GM18520 (cell line): ENCODE measurements at regions not wholly inside any gene's neighbourhood (a gene's known extent, or its start where the extent isn't known, plus 50 kb on each side); places are given as distances from the start of the nearest gene placed in this dataset.

Experiments used
- ATAC-seq: cut with Tn5 transposase; IDR thresholded peaks from one replicate; pipeline ENCODE4 v1.9.1; 2021; ENCODE audit not compliant: unreplicated experiment

DNA sequence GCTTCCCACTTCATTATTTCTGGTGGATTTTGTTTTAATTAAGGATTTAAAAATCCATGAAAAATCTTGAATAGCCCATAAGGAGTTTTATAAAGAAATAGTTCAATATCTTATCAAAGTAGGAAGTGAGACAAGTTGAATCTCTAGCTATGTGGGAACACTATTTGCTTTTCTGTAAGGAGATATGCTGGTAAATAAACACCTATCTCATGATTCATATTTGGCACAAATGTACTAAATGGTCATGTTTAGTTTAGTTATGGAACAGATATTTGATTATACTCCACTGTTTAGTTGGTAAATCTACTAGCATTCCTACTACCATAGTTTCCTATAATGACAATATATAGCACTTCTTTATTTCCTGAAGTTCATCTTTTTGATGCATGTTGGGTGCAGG is 239.9 kb upstream of the CEP162 start:
- ATAC-seq: no peak

DNA sequence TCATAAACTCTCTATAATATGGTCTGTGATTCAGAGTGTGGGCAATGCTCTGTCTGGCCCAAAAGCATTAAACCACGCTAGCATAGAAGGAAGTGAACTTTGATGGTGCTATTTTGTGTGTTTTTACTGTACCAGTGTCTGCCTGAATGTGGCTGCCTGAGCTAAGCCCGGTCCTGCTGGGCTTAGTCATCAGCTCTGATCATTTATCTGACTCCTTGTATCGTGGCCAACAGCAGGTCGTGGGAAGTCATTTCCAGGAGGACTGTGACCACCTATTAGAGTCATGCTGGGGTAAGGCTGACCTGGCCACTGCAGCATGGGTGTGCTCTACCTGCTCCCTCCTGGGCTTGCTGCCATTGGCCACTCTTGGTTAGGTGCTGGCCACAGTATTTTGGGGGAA is 239.1 kb upstream of the CEP162 start:
- no peak for ATAC-seq

DNA sequence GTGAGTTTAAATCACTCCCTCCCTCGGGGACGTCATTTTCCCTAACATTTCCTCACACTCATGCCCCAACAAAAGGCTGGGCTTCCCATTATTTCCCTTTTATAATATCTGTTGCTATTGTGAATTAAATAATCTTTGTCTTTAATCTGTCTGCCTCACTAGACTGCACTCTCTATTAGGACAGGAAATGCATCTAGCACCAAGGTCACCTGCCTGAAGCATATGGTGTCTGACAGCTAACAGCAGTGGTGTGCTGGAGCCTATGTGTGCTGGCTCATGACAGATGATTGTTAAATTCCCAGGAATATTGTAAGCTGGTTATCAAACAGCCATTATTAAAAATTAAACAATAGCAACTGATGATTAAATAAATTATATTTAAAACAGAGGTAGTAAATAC is 237.0 kb upstream of the CEP162 start:
- no peak for ATAC-seq

DNA sequence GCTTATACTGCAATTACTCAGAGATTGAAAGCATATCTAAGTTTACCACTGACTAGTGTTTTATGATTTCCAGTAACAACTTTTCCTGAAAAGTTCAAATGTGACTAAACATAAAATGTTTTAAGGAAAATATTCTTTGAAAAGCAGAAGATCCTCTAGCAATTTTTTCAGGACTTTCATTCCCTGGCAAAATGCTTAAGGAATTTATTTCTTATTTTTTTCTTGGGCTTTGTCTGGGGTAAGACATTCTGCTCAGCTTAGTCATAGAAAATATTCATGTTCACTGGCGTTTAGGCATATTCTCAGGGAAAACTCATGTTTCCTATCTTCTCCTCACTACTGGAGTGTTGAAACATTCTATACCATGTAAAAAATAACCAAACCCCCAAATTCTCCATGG is 235.3 kb upstream of the CEP162 start:
- ATAC-seq: no peak

DNA sequence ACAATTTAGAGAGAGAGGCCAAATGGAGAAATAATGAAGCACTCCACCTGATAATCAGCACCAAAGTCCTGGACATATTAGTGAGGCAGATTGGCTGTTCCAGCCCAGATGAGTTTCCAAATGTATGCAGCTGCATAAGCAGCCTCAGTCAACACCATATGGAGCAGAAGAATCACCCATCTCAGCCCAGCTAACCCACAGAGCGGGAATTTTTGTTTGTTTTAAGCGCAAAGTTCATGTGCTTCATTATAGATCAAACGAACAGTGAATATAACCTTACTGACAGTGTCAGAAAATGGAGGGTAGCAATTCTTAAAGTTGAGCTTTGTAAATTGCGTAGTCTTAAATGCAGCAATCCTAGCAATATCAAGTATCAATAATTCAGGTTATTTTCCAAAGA is 234.0 kb upstream of the CEP162 start:
- ATAC-seq: no peak

DNA sequence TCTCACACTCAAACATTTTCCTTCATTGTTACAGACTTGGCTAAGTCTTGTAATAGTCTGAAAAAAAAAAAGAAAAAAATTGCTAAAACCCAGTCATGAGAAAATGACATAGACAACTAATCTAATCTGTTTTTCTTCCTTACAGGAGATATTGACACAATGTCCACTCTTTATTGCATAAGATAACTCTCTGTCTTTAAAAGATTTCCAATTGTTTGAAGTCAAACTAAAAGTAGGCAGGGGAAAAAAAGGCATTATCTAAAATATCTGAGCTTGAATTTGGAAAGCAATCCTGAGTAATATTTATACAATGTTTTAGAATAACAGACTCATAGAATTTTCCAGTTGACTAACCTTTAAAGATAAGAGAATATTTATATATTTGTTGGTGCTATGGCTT is 233.0 kb upstream of the CEP162 start:
- no peak for ATAC-seq

DNA sequence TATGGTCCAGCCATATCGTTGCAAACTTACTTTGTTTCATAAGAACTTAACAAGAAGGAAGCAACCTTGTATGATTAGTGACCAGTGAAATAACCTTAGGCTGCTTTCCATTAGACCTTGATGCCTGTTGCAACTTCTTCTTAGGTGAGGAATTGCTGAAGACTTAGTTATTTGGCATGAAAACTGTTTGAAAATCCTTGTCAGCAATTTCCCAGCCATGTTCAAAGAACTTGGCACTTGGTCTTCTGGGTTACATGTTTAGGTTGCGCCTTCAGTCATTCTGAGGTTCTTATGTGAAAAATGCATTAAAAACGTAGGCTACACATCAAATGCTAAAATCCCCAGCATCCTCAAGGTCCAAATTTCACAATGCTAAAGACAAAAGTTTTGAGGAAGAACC is 232.0 kb upstream of the CEP162 start:
- no peak for ATAC-seq

DNA sequence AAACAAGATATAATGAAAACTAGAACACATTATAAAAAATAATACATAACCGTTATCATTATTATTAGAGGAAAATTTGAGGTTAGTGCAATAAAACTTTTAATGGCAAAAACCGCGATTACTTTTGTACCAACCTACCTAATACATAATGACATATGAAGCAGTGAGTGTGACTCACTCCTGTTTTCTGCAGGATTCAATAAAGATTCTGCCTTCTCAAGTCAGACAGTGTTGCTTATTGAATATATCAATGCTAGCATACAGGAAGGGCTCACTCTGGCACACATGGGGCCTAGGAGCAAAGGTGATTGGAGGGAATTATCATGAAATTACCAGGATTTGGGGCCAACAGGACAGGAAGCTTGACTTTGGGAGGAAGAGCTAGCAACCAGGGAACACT is 230.8 kb upstream of the CEP162 start:
- no peak for ATAC-seq

DNA sequence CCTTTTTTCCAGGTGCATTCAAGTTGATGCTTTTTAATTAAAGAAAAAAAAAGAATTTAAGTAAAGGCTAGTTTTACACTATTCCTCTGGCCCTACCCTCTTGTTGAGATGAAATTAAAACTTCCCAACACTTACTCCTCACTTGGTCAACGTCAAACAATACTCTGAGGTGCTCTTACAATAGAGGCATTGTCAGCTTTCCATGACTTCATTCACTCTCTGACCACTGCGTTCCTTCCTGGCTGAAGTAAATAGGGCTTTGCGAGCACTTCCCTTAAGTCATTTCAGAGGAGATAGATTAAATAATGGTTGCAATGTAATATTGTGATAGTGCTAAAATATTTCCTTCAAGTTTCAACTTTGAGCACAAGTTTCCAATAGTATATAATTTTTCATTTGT is 229.8 kb upstream of the CEP162 start:
- no peak for ATAC-seq

DNA sequence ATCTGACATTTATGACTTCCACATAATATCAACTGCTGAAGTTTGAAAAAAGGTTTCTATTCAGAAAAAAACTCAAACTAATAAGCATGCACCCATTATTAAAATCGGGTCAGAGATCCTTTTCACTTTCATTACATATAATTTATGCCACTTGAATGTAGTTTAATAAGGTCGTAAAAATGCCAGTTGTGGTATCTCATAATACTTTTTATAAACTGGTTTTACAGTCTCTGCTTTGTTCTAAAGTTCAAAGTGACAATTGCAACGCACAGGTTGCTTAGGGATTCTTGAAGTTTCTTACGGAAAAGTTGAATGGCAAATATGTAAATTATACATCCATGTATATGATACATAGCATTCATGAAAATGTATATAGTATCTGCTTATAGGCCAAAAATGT is 229.4 kb upstream of the CEP162 start:
- ATAC-seq: no peak

DNA sequence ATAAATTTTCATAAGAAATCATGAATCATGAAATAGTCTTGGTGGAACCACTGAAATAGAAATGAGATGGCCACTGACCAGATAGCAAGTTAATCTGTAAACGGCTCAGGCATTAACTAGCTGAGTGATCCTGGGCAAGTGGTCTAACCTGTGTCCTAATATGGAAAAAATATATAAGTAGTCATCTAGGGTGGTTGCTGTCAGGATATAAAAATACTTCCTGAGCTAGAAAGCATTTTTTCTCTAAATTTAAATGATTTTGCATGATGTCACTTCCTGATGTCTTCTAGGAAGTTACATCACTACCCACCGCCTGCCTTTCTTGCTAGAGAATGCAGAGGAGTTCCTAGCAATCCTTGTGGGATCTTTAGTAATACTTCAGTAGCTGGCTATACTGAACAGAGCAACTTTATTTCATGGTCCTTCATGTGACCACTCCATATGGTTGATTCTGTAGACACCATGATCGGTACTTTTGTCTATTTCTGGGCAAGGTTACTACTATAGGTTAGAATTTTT is 228.1 kb upstream of the CEP162 start:
- ATAC-seq: no peak

DNA sequence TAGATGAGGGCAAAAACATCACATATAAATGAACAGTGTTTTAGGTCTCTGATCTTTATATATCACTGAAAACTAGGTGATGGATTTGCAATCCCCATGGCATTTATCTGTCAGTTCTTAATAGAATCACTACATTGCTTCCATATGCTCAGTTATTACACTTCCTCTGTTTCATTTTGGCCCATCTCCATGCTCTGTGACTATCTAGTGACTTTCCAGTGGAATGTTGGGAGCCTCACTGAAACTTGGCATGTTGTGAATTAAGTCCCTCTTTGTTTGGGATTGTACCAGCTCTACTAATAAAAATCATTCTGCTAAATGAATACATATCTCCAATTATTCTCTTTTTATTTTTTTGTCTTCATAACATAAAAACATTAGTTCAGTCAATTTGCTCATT is 226.1 kb upstream of the CEP162 start:
- ATAC-seq: no peak

DNA sequence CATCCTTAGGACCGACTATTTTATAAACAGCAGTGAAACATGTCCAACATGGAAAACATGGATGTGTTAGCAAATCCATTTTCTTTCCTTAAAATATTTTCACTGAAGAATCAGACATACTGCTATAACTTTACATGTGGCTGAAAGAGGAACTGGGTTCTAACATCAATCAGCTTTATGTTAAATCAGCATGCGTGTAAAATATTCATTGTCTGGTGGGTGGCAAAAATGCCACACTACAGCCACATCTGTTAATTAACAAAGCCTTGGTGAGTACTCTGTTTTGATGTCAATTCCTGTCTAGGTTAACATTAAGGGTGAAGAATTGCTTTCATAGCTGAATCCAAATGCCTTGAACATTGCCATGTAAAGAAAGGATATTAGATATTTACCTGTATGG is 222.6 kb upstream of the CEP162 start:
- no peak for ATAC-seq

DNA sequence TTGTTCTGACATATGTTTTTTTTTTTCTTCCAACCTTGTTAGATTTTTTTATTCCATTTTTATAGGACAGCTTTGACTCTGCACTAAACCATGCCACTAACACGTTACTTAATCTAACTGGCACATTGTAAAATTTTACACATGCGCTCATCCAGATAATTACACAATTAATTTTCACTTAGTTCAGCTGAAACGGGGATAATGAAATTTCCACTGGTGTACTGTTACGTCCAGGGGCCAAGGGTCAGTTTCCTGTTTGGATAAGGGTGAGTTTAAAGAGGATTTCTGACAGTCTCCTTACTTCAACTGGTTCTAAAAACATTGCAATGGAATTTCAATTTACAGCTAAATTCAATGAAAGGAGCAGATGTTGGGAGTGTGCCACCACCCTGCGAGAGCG is 221.8 kb upstream of the CEP162 start:
- no peak for ATAC-seq

DNA sequence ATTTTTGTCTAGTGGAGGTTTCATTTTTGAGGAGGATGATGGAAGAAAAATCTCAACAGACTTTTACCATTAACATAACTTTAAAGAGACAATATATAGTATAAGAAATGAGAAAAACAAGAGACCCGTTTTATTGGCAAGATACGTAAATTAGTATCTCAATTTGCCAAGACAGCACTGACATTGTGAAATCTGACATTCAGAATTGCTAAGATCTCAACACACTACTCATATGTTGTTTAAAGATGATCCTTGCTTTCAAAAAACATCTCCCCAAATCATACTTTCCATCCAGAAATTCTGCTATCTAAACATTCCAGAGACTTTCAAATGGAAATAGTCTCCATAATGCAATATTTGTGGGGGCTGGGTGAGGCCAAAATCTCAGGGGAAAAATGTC is 220.9 kb upstream of the CEP162 start:
- no peak for ATAC-seq

DNA sequence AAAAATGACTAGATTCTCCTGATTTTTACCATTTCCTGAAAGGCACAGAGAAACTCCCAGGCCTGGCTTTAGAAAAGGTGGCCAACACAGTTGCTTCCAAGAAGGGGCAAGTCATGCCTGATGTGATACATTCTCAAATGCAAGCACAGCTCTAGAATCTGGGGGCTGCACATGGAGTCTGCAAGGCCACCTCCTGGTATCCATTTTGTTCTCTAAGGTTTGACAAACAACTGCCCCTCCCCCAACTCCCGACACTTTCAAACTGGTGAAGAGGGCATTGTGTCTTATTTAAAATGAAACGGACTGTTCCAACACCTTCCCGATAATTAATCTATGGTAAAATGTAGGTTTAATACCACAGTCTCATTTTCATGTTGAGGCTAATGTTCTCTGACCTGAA is 220.2 kb upstream of the CEP162 start:
- no peak for ATAC-seq

DNA sequence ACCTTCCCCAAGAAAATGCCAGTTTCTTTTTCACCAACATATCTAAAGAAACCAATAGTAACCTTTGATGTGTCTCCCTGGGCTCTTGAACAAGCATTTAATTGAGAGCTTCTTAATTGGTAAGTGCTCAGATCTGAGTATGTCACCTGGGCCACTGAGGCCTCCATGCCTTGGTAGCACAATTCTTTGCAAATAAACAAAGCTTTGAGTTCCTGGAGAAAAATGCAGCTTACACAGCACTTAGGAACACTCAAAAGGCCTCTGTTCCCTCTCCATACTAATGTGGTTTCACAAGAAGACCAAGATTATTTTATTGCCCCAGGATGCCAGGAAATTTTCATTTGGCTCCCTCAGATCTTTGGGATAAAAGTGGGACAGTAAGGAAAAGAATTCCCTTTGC is 217.6 kb upstream of the CEP162 start:
- no peak for ATAC-seq

DNA sequence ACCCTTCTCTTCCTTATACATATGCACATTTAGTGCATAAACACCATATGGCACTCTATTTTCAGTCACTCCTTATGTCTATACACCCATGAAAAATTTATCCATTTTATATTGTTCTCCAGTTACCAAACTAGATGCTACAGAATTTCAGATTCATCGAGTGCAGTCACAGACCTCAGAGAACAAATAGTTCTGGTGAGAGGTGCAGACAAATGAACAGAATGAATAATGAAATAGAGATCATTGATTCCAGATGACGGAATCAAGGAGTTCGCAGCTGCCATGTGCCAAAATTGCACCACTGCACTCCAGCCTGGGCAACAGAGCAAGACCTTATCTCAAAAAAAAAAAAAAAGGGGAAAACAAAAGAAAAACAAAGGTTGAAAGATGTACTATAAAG is 214.8 kb upstream of the CEP162 start:
- ATAC-seq: no peak

DNA sequence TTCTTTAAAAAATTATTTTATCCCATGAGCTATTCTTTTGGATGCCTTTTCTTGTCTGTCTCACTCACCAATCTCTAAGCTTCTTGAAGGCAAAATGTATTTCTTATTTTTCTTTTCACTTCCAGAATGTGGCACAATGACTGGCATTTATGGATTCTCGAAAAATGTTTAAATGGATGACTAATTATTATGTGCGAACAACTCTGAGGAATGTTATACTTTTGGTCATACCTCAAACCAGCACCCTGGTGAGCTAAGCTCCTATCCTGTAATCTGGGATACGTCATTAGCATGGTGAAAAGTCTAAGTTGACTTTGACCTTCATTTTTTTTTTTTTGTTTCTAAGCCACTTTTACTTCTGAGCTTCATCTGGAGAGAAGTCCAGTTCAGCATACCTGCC is 214.0 kb upstream of the CEP162 start:
- no peak for ATAC-seq

DNA sequence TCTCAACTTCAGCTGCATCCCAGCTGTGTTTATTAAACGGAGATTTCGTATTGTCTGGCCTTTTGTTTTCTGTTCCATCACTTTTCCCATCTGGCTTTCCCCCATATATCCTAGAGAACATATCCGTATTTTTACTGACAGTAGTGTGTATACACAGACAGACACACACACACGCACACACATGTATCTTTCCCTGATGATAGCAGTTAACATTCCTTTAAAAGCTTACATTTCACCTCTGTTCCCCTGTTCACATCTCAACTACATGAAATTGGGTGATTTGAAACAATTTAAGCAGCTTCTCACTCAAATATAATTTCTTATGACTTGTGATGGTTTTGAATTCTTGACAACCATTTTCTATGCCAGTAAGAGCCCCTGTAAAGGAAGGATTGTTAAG is 207.1 kb upstream of the CEP162 start:
- ATAC-seq: no peak

DNA sequence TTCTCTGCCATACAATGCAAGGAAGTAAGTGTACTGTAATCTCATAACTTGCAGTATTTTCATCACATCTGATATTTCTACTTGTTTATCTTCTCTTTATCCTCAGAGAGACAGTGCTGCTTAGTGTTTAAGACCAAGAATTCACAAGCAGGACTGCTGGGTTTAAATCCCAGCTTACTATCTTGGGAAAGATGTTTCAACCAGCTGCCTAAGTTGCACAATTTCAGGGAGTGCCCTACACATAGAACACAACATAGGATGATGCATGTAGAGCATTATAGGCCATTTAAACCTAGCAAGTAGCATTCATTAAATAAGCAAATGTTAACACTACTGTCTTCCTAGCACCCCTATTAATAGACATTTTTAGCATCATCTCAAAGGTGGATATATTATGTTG is 205.2 kb upstream of the CEP162 start:
- no peak for ATAC-seq

DNA sequence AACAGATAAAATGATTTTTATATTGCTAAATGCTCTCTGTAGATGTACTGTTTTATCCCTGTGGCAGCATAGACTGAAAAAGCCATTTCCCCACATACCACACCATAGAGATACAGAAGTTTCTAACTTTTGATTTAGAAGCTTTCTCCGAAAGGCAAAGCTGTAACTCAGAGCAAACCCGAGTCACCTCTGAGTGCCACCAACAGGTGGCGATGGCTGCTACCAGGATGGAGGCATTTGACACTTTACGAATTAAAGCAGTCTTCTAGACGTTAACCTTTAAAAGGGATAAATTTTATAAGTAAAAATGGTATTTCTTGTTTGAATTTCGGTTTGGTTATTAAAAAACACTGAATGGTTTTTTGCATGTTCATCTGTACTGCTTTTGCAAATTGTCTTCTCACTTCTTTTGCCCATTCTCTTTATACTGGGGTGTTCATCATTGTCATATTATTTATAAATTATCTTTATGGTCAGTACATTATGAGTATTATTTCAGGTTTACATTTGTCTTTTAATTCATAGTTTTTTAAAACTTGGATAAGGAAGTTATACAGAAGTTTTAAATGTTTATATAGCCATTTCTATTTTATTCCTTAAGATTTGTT is 201.0 kb upstream of the CEP162 start:
- no peak for ATAC-seq

DNA sequence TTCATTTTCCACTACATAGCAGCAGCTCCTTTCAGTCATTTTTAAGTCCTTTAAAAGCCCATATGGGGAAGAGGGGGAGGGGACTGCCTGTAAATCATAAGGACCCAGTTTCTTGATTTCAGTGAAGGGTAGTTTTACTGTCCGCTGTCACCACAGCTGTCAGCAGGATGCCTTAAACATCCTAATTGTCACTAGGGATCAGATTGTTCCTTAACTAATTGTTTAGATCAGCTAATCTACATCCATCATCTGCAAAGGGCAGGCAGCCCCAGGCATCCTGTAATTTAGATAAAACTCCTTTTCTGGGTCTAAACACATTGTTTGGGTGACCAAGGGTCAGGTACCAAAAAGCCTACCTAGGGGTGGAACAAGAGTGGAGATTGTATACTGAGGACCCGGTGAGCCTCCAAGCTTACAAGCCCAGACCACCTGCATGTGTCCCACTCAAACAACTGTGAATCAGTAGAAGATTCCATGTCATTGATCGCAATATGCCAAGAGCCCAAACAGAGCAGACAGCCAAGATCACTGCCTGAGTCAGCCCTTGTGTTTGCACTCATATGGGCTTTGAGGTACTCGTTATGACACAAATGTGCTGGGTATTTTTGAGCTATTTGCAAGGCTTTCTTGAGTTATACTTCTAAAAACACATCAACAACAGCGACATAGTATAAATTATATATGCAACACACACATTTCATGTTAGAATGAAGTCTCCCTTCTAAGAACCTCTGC is 198.7 kb upstream of the CEP162 start:
- ATAC-seq: no peak
